ENCODE measurements at regions not wholly inside any gene's neighbourhood (a gene's known extent, or its start where the extent isn't known, plus 50 kb on each side); places are given as distances from the start of the nearest gene placed in this dataset.

- Histone ChIP-seq H2AFZ (no peak overlapping the region), H3F3A (ENCODE audit: insufficient read depth) (0 out of 2 replicates have a peak, but pooled peaks cover 21% of the 10 kb centered on the region), H3K27ac (peak overlapping the region; percentile 52), H3K4me1 (ENCODE audit: insufficient read depth) (peaks cover 13% of the 10 kb centered on the region; the same call in 1 of the 2 replicates), H3K27me3 (replicated peaks; ENCODE audit: insufficient read depth) (no peaks in the 10 kb centered on the region), H4K20me1 (ENCODE audit: insufficient read depth) (no peaks in the 10 kb centered on the region), H3K4me2 (ENCODE audit: unreplicated experiment) (no peak overlapping the region), H3K4me3 (no peak overlapping the region), H3K79me2 (ENCODE audit: insufficient read depth) (no peaks in the 10 kb centered on the region), H3K9me2 (ENCODE audit: insufficient read depth) (no peaks in the 10 kb centered on the region), H3K9ac (no peak overlapping the region), H3K36me3 (ENCODE audit: low read depth) (no peaks in the 10 kb centered on the region), H3K9me3 (ENCODE audit: low read depth) (no peaks in the 10 kb centered on the region)
- in situ Hi-C loops (cut with MboI) = no loop called here
- 34 to 41% methylated on average over 9 of the region's 9 CpGs for WGBS, 2 experiments (ENCODE audit: low coverage in 1 of 2, low lambda C conversion rate in 2 of 2, missing lambda C conversion rate in 2 of 2)
- TF ChIP-seq EZH2 (IDR thresholded peaks at IDR 0.05; ENCODE audit: insufficient read depth, poor library complexity, severe bottlenecking) = no peak
- no peak for TF ChIP-seq EZH2phosphoT487 (IDR thresholded peaks at IDR 0.05; ENCODE audit: insufficient read depth, low read depth)
- peak; percentile 72 for DNase-seq
Observed at GRCh38 chrX:16023790-16024734, 99.3 kb upstream of the GRPR start.

GRCh38 chrX:16022580-16023200 lies 100.7 kb upstream of the GRPR start:
- H3K4me3 ChIP-seq = no peak overlapping the region
- H2AFZ ChIP-seq = no peak overlapping the region
- H3K4me2 ChIP-seq (ENCODE audit: unreplicated experiment) = no peak overlapping the region
- in situ Hi-C loops (cut with MboI) = no loop called here
- no peaks in the 10 kb centered on the region for H3K36me3 ChIP-seq (ENCODE audit: low read depth)
- H4K20me1 ChIP-seq (ENCODE audit: insufficient read depth) = no peaks in the 10 kb centered on the region
- H3K9ac ChIP-seq = no peak overlapping the region
- H3K4me1 ChIP-seq (ENCODE audit: insufficient read depth) = peaks cover 13% of the 10 kb centered on the region; the same call in 1 of the 2 replicates
- TF ChIP-seq EZH2phosphoT487 (IDR thresholded peaks at IDR 0.05; ENCODE audit: insufficient read depth, low read depth) (no peak), EZH2 (IDR thresholded peaks at IDR 0.05; ENCODE audit: insufficient read depth, poor library complexity, severe bottlenecking) (no peak)
- H3K9me3 ChIP-seq (ENCODE audit: low read depth) = no peaks in the 10 kb centered on the region
- H3K9me2 ChIP-seq (ENCODE audit: insufficient read depth) = no peaks in the 10 kb centered on the region
- no peak overlapping the region for H3K27ac ChIP-seq
- DNase-seq = peak; percentile 55
- 0 out of 2 replicates have a peak, but pooled peaks cover 21% of the 10 kb centered on the region for H3F3A ChIP-seq (ENCODE audit: insufficient read depth)
- 20 to 28% methylated on average over 1 of the region's 1 CpG for WGBS, 2 experiments (ENCODE audit: low coverage in 1 of 2, low lambda C conversion rate in 2 of 2, missing lambda C conversion rate in 2 of 2)
- no peaks in the 10 kb centered on the region for H3K79me2 ChIP-seq (ENCODE audit: insufficient read depth)
- no peaks in the 10 kb centered on the region for H3K27me3 ChIP-seq (replicated peaks; ENCODE audit: insufficient read depth)

DNA sequence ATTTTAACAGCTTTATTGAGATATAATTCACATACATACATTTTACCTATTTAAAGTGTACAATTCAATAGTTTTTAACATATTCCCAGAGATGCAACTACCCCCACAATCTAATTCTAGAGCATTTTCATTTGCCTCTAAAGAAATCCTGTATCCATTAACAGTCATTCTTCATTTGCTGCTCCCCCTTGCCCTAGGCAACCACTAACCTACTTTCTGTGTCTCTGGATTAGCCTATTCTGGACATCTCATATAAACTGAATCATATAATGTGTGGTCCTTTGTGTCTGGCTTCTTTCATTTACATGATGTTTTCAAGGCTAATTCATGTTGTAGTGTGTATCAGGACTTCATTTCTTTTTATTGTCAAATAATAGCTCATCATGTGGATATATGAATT lies 105.1 kb upstream of the GRPR start:
- TF ChIP-seq EZH2phosphoT487 (IDR thresholded peaks at IDR 0.05; ENCODE audit: insufficient read depth, low read depth) (no peak), EZH2 (IDR thresholded peaks at IDR 0.05; ENCODE audit: insufficient read depth, poor library complexity, severe bottlenecking) (no peak)
- H4K20me1 ChIP-seq (ENCODE audit: insufficient read depth) = no peaks in the 10 kb centered on the region
- H3K9ac ChIP-seq = no peak overlapping the region
- H3K27me3 ChIP-seq (replicated peaks; ENCODE audit: insufficient read depth) = no peaks in the 10 kb centered on the region
- no peak overlapping the region for H2AFZ ChIP-seq
- no peaks in the 10 kb centered on the region for H3K9me3 ChIP-seq (ENCODE audit: low read depth)
- DNase-seq = no peak
- in situ Hi-C loops (cut with MboI) = no loop called here
- no peaks in the 10 kb centered on the region for H3K36me3 ChIP-seq (ENCODE audit: low read depth)
- H3K4me2 ChIP-seq (ENCODE audit: unreplicated experiment) = no peak overlapping the region
- no peak overlapping the region for H3K27ac ChIP-seq
- H3K4me3 ChIP-seq = no peak overlapping the region
- no peaks in the 10 kb centered on the region for H3K9me2 ChIP-seq (ENCODE audit: insufficient read depth)
- 0 out of 2 replicates have a peak, but pooled peaks cover 10% of the 10 kb centered on the region for H3F3A ChIP-seq (ENCODE audit: insufficient read depth)
- H3K79me2 ChIP-seq (ENCODE audit: insufficient read depth) = no peaks in the 10 kb centered on the region
- H3K4me1 ChIP-seq (ENCODE audit: insufficient read depth) = no peaks in the 10 kb centered on the region

- no peaks in the 10 kb centered on the region for H3K36me3 ChIP-seq (ENCODE audit: low read depth)
- H3K27me3 ChIP-seq (replicated peaks; ENCODE audit: insufficient read depth) = no peaks in the 10 kb centered on the region
- DNase-seq = no peak
- H3K4me1 ChIP-seq (ENCODE audit: insufficient read depth) = no peaks in the 10 kb centered on the region
- no peak overlapping the region for H3K27ac ChIP-seq
- no peaks in the 10 kb centered on the region for H3F3A ChIP-seq (ENCODE audit: insufficient read depth)
- H3K4me3 ChIP-seq = no peak overlapping the region
- H3K9me2 ChIP-seq (ENCODE audit: insufficient read depth) = no peaks in the 10 kb centered on the region
- H3K9ac ChIP-seq = no peak overlapping the region
- H3K4me2 ChIP-seq (ENCODE audit: unreplicated experiment) = no peak overlapping the region
- H2AFZ ChIP-seq = no peak overlapping the region
- no peaks in the 10 kb centered on the region for H3K79me2 ChIP-seq (ENCODE audit: insufficient read depth)
- H3K9me3 ChIP-seq (ENCODE audit: low read depth) = no peaks in the 10 kb centered on the region
- TF ChIP-seq EZH2phosphoT487 (IDR thresholded peaks at IDR 0.05; ENCODE audit: insufficient read depth, low read depth) (no peak), EZH2 (IDR thresholded peaks at IDR 0.05; ENCODE audit: insufficient read depth, poor library complexity, severe bottlenecking) (no peak)
- in situ Hi-C loops (cut with MboI) = no loop called here
- H4K20me1 ChIP-seq (ENCODE audit: insufficient read depth) = no peaks in the 10 kb centered on the region
Observed at GRCh38 chrX:16014171-16014570, 109.2 kb upstream of the GRPR start.

Measured in GM23248 (cell line).